ENCODE measurements at regions not wholly inside any gene's neighbourhood (a gene's known extent, or its start where the extent isn't known, plus 50 kb on each side); places are given as distances from the start of the nearest gene placed in this dataset.

DNA sequence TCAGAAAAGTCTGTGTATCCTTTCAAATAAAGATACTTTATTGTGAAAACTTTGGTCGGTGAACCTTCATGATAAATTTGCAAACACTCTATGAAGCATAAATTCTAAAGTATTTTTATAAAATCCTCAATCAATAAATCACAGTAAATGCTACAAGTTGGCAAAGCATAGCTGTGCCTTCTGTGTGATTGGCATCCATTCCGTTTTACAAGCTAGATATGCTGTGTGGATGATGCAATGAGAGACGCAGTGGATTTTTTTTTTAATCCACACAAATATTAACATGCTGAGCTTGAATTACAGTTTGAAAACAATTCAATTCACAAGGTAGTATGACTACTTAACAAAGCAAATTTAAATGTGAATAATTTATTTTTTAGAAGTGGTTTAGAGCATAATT, 937.2 kb downstream of the ZPLD1 start:
- Mint-ChIP-seq H3K4me3 (no peak overlapping the region), H3K9me3 (no peaks in the 10 kb centered on the region), H3K27ac (no peak overlapping the region), H3K27me3 (no peaks in the 10 kb centered on the region), H3K4me1 (no peaks in the 10 kb centered on the region)
- DNase-seq (no peak), ATAC-seq (no peak)

DNA sequence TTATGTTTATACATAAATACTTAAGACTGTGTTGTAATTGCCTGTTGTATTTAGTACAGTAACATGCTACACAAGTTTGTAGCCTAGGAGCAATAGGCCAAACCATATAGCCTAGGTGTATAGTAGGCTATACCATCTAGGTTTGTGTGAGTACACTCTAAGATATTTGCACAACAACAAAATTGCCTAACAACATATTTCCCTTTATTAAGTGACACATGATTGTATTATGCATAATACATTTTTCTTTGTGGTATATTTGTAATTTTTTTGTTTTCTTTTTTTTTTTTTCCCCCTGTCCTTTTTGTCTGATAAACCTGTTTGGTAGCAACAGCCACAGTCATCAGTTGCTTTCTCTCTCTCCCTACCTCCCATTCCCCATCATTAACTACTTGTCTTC, 945.6 kb downstream of the ZPLD1 start:
- Mint-ChIP-seq H3K27ac (no peak overlapping the region), H3K27me3 (no peaks in the 10 kb centered on the region)
- ATAC-seq, result no peak

DNA sequence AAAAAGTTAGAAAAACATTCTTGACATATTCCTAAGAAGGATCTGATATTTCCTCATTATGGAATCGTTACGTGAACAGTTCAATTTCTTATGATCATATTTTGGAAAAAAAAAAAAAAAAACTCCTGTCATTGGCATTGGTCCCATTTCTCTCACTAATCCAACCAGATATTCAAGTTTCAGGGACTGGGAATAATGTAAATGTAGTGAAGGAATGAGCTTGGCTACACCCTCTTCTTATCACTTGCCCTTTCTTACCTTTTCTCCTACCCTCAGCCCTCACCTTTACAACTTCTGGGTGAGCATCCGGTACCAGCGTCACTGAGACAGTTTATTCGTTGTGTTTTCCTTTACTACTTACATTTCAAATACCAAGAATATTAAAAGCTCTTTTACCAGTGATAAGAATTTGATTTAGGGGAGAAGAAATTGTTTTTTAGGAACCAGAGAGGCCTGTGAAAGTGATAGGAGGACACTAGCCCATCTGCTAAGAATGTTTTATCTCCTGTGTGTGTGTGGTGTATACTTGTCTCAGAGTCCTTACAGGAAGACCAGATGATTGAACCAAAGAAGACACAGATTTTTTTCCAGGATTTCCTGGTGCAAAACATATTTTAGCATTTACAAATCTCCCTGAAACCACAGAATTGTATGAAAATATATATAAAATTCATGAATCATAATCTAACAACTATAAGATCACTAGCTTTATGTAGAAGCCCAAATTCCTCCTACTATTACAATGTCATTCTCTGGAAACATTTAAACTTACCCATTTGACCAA, 946.7 kb downstream of the ZPLD1 start:
- no peaks in the 10 kb centered on the region for H3K27me3 Mint-ChIP-seq
- DNase-seq (no peak), ATAC-seq (no peak)
- no peak overlapping the region for H3K27ac Mint-ChIP-seq
- no peaks in the 10 kb centered on the region for H3K4me1 Mint-ChIP-seq
- no peaks in the 10 kb centered on the region for H3K9me3 Mint-ChIP-seq
- no peak overlapping the region for H3K4me3 Mint-ChIP-seq

More for the DNA sequence above, 945.6 kb downstream of the ZPLD1 start:
- no peak for DNase-seq
- Mint-ChIP-seq H3K9me3 (no peaks in the 10 kb centered on the region), H3K4me1 (no peaks in the 10 kb centered on the region), H3K4me3 (no peak overlapping the region)

DNA sequence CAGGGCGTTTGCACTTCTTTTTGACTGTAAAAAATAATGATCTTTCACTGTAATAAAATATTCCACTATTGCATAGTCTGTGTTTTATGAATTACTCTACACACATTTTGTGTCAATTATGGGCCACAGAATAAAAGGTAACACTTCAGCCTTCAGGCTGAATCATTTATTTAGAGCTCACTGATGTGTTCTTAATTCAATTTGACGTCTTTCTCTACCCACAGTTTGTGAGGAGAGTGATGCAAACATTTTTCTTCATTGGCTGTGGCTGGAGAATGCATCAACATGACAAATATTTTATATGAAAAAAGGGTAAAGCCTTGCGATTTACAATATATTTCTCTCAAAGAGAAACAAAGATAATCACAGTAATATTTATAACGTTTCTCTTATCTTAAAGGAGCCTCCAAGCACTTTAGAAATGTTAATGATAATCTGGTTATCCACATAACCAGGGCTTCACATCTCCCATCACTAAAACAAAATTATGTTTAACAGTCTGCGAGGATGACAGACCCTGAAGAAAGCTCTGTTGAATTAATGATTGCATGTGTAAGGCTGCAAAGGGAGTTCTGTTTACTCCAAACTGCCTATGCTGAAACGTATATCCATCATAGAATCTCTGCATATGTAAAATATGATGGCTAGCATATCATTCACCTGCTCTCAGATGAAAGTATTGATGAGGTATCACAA, 951.3 kb downstream of the ZPLD1 start:
- H3K4me3 Mint-ChIP-seq, result no peak overlapping the region
- H3K27me3 Mint-ChIP-seq, result no peaks in the 10 kb centered on the region
- no peaks in the 10 kb centered on the region for H3K4me1 Mint-ChIP-seq
- ATAC-seq, result no peak
- H3K9me3 Mint-ChIP-seq, result no peaks in the 10 kb centered on the region
- H3K27ac Mint-ChIP-seq, result no peak overlapping the region
- no peak for DNase-seq

DNA sequence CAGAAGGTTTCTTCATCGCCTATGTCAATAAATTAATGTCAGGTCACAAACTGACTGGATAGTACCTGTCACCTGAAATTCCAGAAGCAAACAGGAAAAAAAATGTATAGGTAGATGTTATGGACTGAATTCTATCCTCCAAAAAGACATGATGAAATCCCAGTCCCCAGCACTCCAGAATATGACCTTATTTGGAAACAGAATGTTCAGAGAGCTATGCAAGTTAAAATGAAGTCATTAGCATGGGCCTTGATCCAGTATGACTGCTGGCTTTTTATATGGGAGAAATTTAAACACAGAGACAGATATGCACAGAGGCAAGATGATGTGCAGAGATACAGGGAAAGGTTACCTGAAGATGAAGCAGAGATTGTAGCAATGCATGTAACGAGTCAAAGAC, 953.4 kb downstream of the ZPLD1 start:
- no peak overlapping the region for H3K27ac Mint-ChIP-seq
- H3K4me1 Mint-ChIP-seq, result no peaks in the 10 kb centered on the region
- no peaks in the 10 kb centered on the region for H3K9me3 Mint-ChIP-seq
- ATAC-seq (no peak), DNase-seq (no peak)
- no peaks in the 10 kb centered on the region for H3K27me3 Mint-ChIP-seq
- H3K4me3 Mint-ChIP-seq, result no peak overlapping the region

DNA sequence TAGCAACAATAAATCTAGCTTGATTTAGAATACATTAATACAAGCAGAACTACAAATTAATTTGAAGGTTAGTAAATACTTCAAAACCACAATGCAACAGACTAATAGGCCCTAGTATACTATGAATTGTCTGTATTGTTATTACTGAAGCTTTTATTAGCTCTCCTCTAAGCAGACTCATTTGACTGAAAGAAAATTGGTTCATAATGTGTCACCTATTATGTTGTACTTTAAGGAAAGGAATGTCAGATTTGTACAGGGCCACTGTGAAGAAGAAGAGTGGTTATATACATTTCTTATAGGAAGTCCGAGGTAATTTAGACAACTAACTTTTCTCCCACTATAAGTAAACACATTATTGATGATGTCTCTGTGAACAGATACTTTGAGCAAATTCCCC, 954.5 kb downstream of the ZPLD1 start:
- H3K4me3 Mint-ChIP-seq, result no peak overlapping the region
- no peaks in the 10 kb centered on the region for H3K9me3 Mint-ChIP-seq
- ATAC-seq (no peak), DNase-seq (no peak)
- no peaks in the 10 kb centered on the region for H3K27me3 Mint-ChIP-seq
- H3K27ac Mint-ChIP-seq, result no peak overlapping the region
- H3K4me1 Mint-ChIP-seq, result no peaks in the 10 kb centered on the region

DNA sequence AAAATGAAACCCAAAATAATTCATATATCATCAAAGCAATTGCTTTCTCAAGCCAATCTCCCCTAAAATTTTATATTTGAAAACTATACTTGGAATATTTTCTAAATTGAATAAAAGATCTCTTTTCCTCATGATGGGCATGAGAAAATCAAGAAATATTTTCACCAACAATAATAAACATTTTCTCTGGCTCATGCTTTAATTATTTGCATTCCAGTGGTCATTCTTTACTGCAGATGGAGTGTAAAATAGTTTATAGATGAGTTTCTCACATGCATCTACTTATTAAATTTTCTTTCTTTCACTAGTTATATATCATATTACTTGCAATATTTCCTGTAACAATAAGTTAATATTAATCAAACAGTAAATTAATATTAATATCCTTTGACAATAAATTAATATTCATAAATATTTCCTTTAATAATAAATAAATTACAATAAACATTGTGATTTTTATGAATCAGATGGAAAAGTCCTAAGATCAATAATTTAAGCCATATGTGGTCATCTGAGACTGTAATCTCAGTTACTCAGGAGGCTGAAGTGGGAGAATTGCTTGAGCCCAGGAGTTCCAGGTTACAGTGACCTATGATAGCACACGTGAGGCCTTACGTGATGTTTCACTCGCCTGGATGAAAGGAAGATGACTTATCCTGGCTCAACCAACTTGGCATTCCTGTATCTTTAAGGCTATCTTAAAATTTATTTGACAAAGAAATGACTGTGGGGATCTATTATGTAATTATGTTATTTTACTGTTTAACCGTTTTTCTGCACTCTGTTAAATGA, 958.8 kb downstream of the ZPLD1 start:
- DNase-seq, result no peak
- ATAC-seq, result no peak
- Mint-ChIP-seq H3K9me3 (peaks cover 0 to 1% of the 10 kb centered on the region in 2 donors), H3K4me3 (no peak overlapping the region), H3K27ac (no peak overlapping the region), H3K27me3 (no peaks in the 10 kb centered on the region), H3K4me1 (no peaks in the 10 kb centered on the region)

DNA sequence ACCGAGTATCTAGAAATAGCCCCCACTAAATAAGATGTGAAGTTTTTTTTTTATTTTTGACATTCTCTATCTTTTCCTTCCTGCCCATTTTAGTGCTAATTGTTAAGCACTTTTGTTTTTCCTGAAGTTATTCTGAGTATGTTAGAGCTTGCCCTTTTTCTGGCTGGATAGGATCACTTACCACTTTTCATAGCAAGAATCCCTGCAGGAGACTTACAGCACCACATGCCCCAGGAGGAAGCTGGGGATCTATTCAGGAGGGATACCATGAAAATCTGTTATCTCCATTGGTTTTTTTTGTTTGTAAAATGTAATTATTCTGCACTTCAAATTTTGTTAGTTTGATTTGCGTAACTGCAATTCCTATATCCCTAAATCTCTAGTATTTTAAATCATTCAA, 968.4 kb downstream of the ZPLD1 start:
- H3K9me3 Mint-ChIP-seq, result peaks cover 0 to 7% of the 10 kb centered on the region in 2 donors
- H3K4me1 Mint-ChIP-seq, result no peaks in the 10 kb centered on the region
- no peak overlapping the region for H3K4me3 Mint-ChIP-seq
- no peaks in the 10 kb centered on the region for H3K27me3 Mint-ChIP-seq
- no peak for DNase-seq
- ATAC-seq, result no peak
- no peak overlapping the region for H3K27ac Mint-ChIP-seq

DNA sequence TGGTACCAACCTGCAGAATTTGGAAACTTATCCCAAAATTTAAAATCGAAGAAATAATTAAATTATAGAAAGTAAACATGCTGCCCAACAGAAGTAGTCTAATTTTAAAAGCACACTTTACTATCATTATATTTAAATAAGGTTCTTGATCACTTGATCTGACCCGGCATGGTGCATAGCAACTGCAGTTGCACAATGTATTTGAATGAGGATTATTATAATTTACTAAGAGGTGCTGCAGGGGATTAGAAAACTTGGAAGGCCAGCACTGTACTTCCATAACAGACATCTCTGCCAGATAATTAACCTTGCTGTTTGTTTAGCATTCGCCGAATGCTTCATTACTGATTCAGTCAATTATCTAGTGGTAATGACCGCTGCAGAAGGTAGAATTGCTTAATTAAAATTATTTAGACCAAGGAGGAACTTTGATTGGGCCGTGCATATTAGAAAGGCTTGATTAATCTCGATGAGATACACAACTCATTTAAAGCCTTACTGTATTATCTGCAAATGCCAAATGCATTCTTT, 971.6 kb downstream of the ZPLD1 start:
- Mint-ChIP-seq H3K9me3 (no peaks in the 10 kb centered on the region), H3K27ac (no peak overlapping the region), H3K27me3 (no peaks in the 10 kb centered on the region), H3K4me1 (no peaks in the 10 kb centered on the region), H3K4me3 (no peak overlapping the region)
- ATAC-seq (no peak), DNase-seq (no peak)

DNA sequence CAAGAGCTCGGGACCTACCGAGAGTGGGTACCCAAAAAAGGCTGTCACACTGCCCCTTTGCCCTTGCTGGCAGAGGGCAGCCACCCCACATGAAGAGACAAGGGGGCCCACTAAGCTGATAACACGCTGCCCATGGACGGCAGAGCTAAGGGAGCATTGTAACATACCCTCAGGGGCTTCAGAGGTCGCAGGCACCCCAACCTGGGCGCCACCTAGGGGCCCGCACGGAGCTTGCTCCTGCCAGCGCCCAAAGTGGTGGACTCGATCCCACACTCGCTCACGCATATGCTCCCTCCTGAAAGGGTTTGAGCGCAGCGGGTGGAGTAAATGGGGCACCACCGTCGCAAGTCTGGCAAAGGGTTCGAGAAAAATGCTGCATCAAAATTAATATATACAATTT, 975.4 kb downstream of the ZPLD1 start:
- ATAC-seq, result no peak
- no peaks in the 10 kb centered on the region for H3K27me3 Mint-ChIP-seq
- no peak overlapping the region for H3K27ac Mint-ChIP-seq
- H3K9me3 Mint-ChIP-seq, result no peaks in the 10 kb centered on the region
- H3K4me1 Mint-ChIP-seq, result no peaks in the 10 kb centered on the region
- no peak for DNase-seq
- H3K4me3 Mint-ChIP-seq, result no peak overlapping the region

DNA sequence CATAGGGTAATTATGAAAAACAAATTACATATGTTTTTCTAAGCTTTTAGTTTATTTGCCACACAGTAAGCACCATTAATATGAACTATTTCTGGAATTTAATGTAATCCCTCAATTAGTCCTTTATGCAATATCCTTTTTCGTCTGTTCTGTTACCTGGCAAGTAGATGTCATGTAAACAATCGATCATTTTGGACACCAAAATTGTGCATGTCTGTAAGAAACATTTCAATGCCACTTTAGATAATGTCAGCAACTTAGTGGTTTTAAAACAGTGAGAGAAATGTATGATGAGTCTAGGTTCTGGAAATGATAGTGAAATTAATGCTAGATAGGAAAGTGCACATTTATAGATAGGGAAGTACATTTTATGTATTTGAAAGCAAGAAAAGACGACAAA, 986.6 kb downstream of the ZPLD1 start:
- H3K27me3 Mint-ChIP-seq, result no peaks in the 10 kb centered on the region
- H3K4me1 Mint-ChIP-seq, result no peaks in the 10 kb centered on the region
- no peak for DNase-seq
- H3K9me3 Mint-ChIP-seq, result no peaks in the 10 kb centered on the region
- H3K27ac Mint-ChIP-seq, result no peak overlapping the region
- no peak for ATAC-seq
- no peak overlapping the region for H3K4me3 Mint-ChIP-seq

DNA sequence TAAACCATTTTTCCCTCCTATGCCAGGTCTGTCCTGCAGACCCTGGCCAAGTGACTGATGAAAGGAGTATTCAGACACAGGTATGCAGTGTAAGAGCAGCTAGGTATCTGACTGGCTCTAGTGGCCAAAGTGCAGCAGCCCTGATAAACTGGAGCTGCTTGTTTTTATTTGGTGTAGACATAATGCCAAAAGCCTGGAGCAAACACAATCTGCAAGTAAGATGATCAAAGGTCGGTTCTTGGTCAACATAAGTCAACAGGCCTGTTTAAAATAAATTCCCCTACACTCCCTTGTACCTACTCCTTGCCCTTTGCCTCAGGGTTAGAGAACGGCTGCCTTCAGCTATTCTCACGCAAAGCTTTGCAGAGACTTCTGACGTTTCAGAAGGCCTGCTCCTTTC, 1003.1 kb downstream of the ZPLD1 start:
- H3K4me3 Mint-ChIP-seq, result no peak overlapping the region
- H3K9me3 Mint-ChIP-seq, result peaks cover 0 to 10% of the 10 kb centered on the region in 2 donors
- ATAC-seq (no peak), DNase-seq (no peak)
- H3K27me3 Mint-ChIP-seq, result no peaks in the 10 kb centered on the region
- no peak overlapping the region for H3K27ac Mint-ChIP-seq
- H3K4me1 Mint-ChIP-seq, result no peaks in the 10 kb centered on the region

DNA sequence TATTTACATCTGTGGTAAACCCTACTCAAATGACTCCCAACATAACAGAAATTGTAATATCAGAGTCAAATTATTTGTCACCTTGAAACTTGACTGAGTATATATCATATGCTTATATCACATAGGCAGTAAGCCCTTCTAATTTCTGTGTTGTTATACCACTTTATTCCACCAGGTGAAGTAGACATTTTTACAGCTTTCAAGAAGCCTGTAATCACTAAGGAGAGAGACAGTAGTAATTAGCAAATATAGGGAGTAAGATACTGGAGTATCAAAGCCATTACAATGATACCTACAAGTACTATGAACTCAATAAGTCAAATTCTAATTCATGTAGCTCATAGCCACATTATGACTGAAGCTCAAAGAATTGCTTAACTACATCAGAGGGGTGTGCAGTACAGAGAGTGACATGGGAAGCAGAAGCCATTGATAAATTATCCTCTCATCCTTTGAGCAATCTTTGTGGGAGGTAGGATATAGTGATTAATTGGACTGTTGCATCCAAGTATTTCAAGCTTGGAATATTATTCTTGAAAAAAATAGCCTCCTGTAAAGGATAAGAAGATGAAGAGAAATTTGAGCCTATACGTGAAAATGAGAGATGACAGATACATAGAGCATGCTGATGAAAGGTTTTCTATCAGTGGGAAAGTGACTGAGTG, 1005.9 kb downstream of the ZPLD1 start:
- no peak for ATAC-seq
- H3K4me3 Mint-ChIP-seq, result no peak overlapping the region
- DNase-seq, result no peak
- H3K27ac Mint-ChIP-seq, result no peak overlapping the region
- H3K27me3 Mint-ChIP-seq, result no peaks in the 10 kb centered on the region
- H3K4me1 Mint-ChIP-seq, result no peaks in the 10 kb centered on the region
- H3K9me3 Mint-ChIP-seq, result peaks cover 0 to 16% of the 10 kb centered on the region in 2 donors

DNA sequence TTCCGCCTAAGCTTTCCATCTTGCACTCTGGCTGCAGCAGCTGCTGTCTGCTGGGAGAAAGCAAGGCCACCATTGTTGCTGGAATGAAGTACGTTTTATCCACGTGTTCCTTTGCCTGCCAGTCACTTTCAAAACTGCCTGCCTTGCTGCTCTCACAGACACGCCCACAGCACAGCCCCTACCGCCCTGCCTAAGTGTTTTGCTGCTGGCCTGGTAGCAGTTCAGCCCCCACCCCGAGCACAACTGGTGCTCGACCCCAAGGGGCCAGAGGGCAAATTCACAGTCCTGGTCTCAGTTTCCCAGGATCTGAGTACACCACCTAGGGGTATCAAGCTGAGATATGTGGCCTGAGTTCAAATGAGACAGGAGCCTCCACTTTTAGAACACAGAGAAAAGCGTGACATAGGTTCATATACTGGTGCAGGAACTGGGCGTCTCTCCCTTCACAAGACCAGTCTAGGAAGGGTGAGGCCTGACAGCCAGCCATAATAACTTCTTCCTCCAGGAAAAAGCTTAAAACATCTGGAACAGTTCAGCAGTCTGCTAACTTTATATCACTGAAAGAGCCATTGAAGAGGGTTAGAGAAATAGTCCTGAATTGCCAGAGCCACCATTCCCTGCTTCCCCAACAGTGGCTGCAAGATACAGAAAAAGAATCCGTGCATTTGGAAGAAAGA, 1012.3 kb downstream of the ZPLD1 start:
- H3K9me3 Mint-ChIP-seq, result peaks cover 0 to 14% of the 10 kb centered on the region in 2 donors
- H3K4me1 Mint-ChIP-seq, result no peaks in the 10 kb centered on the region
- ATAC-seq (no peak), DNase-seq (no peak)
- H3K27ac Mint-ChIP-seq, result no peak overlapping the region
- H3K27me3 Mint-ChIP-seq, result no peaks in the 10 kb centered on the region
- no peak overlapping the region for H3K4me3 Mint-ChIP-seq

DNA sequence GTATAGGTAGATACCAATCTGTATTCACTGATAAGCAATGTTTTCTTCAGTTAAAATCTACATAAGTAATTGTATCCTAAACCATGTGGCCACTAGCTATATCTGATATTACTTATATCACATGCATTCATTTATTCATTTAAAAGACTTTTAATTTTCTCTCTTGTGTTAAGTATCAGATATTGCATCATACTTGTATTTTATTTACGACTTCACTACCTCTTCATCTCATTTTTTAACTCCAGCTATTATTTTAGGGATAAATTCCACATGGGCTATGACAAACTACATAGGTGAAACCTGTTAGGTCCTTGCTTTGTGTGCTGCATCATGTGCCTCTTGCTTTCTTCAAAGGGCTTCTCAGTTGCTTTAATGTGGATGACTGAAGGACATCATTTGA, 1018.3 kb downstream of the ZPLD1 start:
- no peak overlapping the region for H3K27ac Mint-ChIP-seq
- no peak overlapping the region for H3K4me3 Mint-ChIP-seq
- no peak for DNase-seq
- no peaks in the 10 kb centered on the region for H3K27me3 Mint-ChIP-seq
- ATAC-seq, result no peak
- no peaks in the 10 kb centered on the region for H3K4me1 Mint-ChIP-seq
- peaks cover 0 to 5% of the 10 kb centered on the region in 2 donors for H3K9me3 Mint-ChIP-seq
